H9 (cell line): ENCODE measurements at regions not wholly inside any gene's neighbourhood (a gene's known extent, or its start where the extent isn't known, plus 50 kb on each side); places are given as distances from the start of the nearest gene placed in this dataset.

ENCODE experiments used
- DNase-seq: peaks from one replicate; pipeline ENCODE4 v3.0.0-alpha.2; 2017
- H2AFZ ChIP-seq: one replicate; pipeline ENCODE4 v1.6.1; 2013; ENCODE audit warnings: mild to moderate bottlenecking, low read length, control low read depth, moderate library complexity
- H2AK5ac ChIP-seq: 2 replicates; pipeline ENCODE4 v1.6.1; 2013; ENCODE audit warnings: low read length, control low read depth, mixed read lengths; ENCODE audit not compliant: insufficient read length
- H2BK120ac ChIP-seq: one replicate; pipeline ENCODE4 v1.6.1; 2013; ENCODE audit warnings: low read depth, mild to moderate bottlenecking, low read length, control low read depth, inconsistent platforms; ENCODE audit not compliant: poor library complexity, severe bottlenecking
- H2BK12ac ChIP-seq: 2 replicates; pipeline ENCODE4 v1.6.1; 2013; ENCODE audit warnings: low read length, control low read depth, mixed read lengths, low read depth; ENCODE audit not compliant: insufficient read length
- H2BK15ac ChIP-seq: 2 replicates; pipeline ENCODE4 v1.6.1; 2013; ENCODE audit warnings: low read depth, low read length, control low read depth
- H2BK20ac ChIP-seq: one replicate; pipeline ENCODE4 v1.6.1; 2013; ENCODE audit warnings: low read depth, mild to moderate bottlenecking, low read length, control low read depth, inconsistent platforms; ENCODE audit not compliant: poor library complexity, severe bottlenecking
- H2BK5ac ChIP-seq: 2 replicates; pipeline ENCODE4 v1.6.1; 2013; ENCODE audit warnings: low read length, control low read depth, mixed read lengths; ENCODE audit not compliant: insufficient read length
- H3K14ac ChIP-seq: 2 replicates; pipeline ENCODE4 v1.6.1; 2013; ENCODE audit warnings: low read length, control low read depth; ENCODE audit not compliant: insufficient read depth
- H3K18ac ChIP-seq: 2 replicates; pipeline ENCODE4 v1.6.1; 2013; ENCODE audit warnings: low read depth, mild to moderate bottlenecking, mixed read lengths, low read length, control low read depth; ENCODE audit not compliant: insufficient read length
- H3K23ac ChIP-seq: 2 replicates; pipeline ENCODE4 v1.6.1; 2013; ENCODE audit warnings: low read length, control low read depth, mixed read lengths, low read depth; ENCODE audit not compliant: insufficient read length
- H3K23me2 ChIP-seq: 2 replicates; pipeline ENCODE4 v1.6.1; 2013; ENCODE audit warnings: low read depth, mild to moderate bottlenecking, mixed read lengths, low read length, control low read depth; ENCODE audit not compliant: insufficient read length, poor library complexity, severe bottlenecking
- H3K27ac ChIP-seq: 2 replicates; pipeline ENCODE4 v1.5.1; 2013; ENCODE audit warnings: low read length, control low read depth, mixed read lengths, low read depth; ENCODE audit not compliant: insufficient read length
- H3K27me3 ChIP-seq: 2 replicates; pipeline ENCODE4 v1.6.1; 2013; ENCODE audit warnings: low read length, control low read depth, inconsistent platforms; ENCODE audit not compliant: insufficient read depth
- H3K4ac ChIP-seq: 2 replicates; pipeline ENCODE4 v1.6.1; 2013; ENCODE audit warnings: low read depth, mild to moderate bottlenecking, control low read depth, inconsistent platforms, low read length, moderate library complexity
- H3K4me1 ChIP-seq: 2 replicates; pipeline ENCODE4 v1.6.1; 2013; ENCODE audit warnings: low read length, control low read depth, inconsistent platforms; ENCODE audit not compliant: insufficient read depth
- H3K4me2 ChIP-seq: 2 replicates; pipeline ENCODE4 v1.6.1; 2013; ENCODE audit warnings: low read length, control low read depth, mixed read lengths; ENCODE audit not compliant: insufficient read length, insufficient read depth
- H3K56ac ChIP-seq: 2 replicates; pipeline ENCODE4 v1.6.1; 2013; ENCODE audit warnings: low read depth, mild to moderate bottlenecking, mixed read lengths, low read length, control low read depth; ENCODE audit not compliant: insufficient read length
- H3K79me1 ChIP-seq: 2 replicates; pipeline ENCODE4 v1.6.1; 2013; ENCODE audit warnings: low read depth, mild to moderate bottlenecking, moderate library complexity, low read length, control low read depth, inconsistent platforms; ENCODE audit not compliant: insufficient read depth, poor library complexity, severe bottlenecking
- H3K79me2 ChIP-seq: 2 replicates; pipeline ENCODE4 v1.6.1; 2013; ENCODE audit warnings: low read length, control low read depth, inconsistent platforms; ENCODE audit not compliant: insufficient read depth
- H3K9ac ChIP-seq: 2 replicates; pipeline ENCODE4 v1.6.1; 2013; ENCODE audit warnings: low read length, control low read depth, mixed read lengths; ENCODE audit not compliant: insufficient read length; ENCODE audit errors: extremely low read depth
- H3K9me3 ChIP-seq: one replicate; pipeline ENCODE4 v1.6.1; 2013; ENCODE audit warnings: low read depth, low read length, inconsistent platforms; ENCODE audit not compliant: control insufficient read depth
- H3T11ph ChIP-seq: one replicate; pipeline ENCODE4 v1.6.1; 2013; ENCODE audit warnings: mild to moderate bottlenecking, low read length, control low read depth, inconsistent platforms
- H4K20me1 ChIP-seq: one replicate; pipeline ENCODE4 v1.6.1; 2013; ENCODE audit not compliant: control insufficient read depth, insufficient read length, insufficient read depth
- H4K5ac ChIP-seq: 2 replicates; pipeline ENCODE4 v1.6.1; 2013; ENCODE audit warnings: low read depth, mild to moderate bottlenecking, mixed read lengths, low read length, control low read depth; ENCODE audit not compliant: insufficient read length
- H4K8ac ChIP-seq: replicated peaks from 2 replicates; pipeline ENCODE4 v1.6.1; 2013; ENCODE audit warnings: low read length, control low read depth, mixed read lengths, low read depth; ENCODE audit not compliant: insufficient read length
- H4K91ac ChIP-seq: 2 replicates; pipeline ENCODE4 v1.6.1; 2013; ENCODE audit warnings: low read depth, mild to moderate bottlenecking, moderate library complexity, mixed read lengths, low read length, control low read depth; ENCODE audit not compliant: insufficient read length
- H3K27ac Mint-ChIP-seq, 3 experiments: 2 replicates in 2 of 3; 3 replicates in 1 of 3; pipeline ENCODE4 v1.8.0; 2020 to 2021; ENCODE audit warnings: mixed read lengths in 3 of 3, mild to moderate bottlenecking in 1 of 3, moderate library complexity in 1 of 3
- H3K27me3 Mint-ChIP-seq: 2 replicates; pipeline ENCODE4 v1.8.0; 2021; ENCODE audit warnings: low read depth, mild to moderate bottlenecking, moderate library complexity, mixed read lengths
- H3K36me3 Mint-ChIP-seq, 3 experiments: 2 replicates in 2 of 3; 3 replicates in 1 of 3; pipeline ENCODE4 v1.8.0; 2020 to 2021; ENCODE audit warnings: low read depth in 3 of 3, mixed read lengths in 3 of 3; ENCODE audit not compliant: insufficient read depth in 1 of 3
- H3K4me1 Mint-ChIP-seq, 2 experiments: 2 replicates each; pipeline ENCODE4 v1.8.0; 2020; ENCODE audit warnings: mixed read lengths in 2 of 2
- H3K4me3 Mint-ChIP-seq, 2 experiments: 2 replicates in 1 of 2; 3 replicates in 1 of 2; pipeline ENCODE4 v1.8.0; 2020 to 2021; ENCODE audit warnings: mild to moderate bottlenecking in 2 of 2, mixed read lengths in 2 of 2, moderate library complexity in 1 of 2
- H3K9me3 Mint-ChIP-seq, 2 experiments: 2 replicates in 1 of 2; 3 replicates in 1 of 2; pipeline ENCODE4 v1.8.0; 2020; ENCODE audit warnings: mild to moderate bottlenecking in 2 of 2, mixed read lengths in 2 of 2, moderate library complexity in 1 of 2
- CTCF ChIP-seq: fragments of 200-600 bp; sonication (generic); conservative IDR thresholded peaks from 3 replicates; pipeline ENCODE4 v1.8.0; 2021; ENCODE audit warnings: antibody characterized with exemption, mild to moderate bottlenecking
- WGBS: extraction: QIAGEN DNeasy Blood & Tissue Kit; methylation state at CpG from one replicate; pipeline ENCODE4 v1.1.7; 2013; ENCODE audit warnings: missing lambda C conversion rate, low lambda C conversion rate, mixed read lengths; ENCODE audit not compliant: insufficient read length; ENCODE audit errors: extremely low coverage; 5-methylcytosine and 5-hydroxymethylcytosine counted together

- no peaks in the 10 kb centered on the region for H3K27me3 ChIP-seq
- no peaks in the 10 kb centered on the region for H3K4me1 Mint-ChIP-seq
- H3K9me3 ChIP-seq = no peaks in the 10 kb centered on the region
- H3K4ac ChIP-seq = no peak overlapping the region
- no peak overlapping the region for H4K5ac ChIP-seq
- H3K4me1 ChIP-seq = no peaks in the 10 kb centered on the region
- H3K9ac ChIP-seq = no peak overlapping the region
- H2BK5ac ChIP-seq = no peak overlapping the region
- no peak overlapping the region for H2AK5ac ChIP-seq
- no peak overlapping the region for H2AFZ ChIP-seq
- no peak overlapping the region for H3K27ac ChIP-seq
- no peak overlapping the region for H2BK120ac ChIP-seq
- no peaks in the 10 kb centered on the region for H3K79me1 ChIP-seq
- peaks cover 0 to 4% of the 10 kb centered on the region in 2 experiments; a peak in 2 of 5 replicates for H3K9me3 Mint-ChIP-seq
- H3K23me2 ChIP-seq = no peaks in the 10 kb centered on the region
- no peak overlapping the region for H3T11ph ChIP-seq
- peaks cover 0 to 5% (median 0%) of the 10 kb centered on the region in 3 experiments; a peak in 2 of 7 replicates for H3K36me3 Mint-ChIP-seq
- H3K27me3 Mint-ChIP-seq = no peaks in the 10 kb centered on the region
- H3K14ac ChIP-seq = no peak overlapping the region
- no peak overlapping the region for H3K18ac ChIP-seq
- no peak overlapping the region for H3K27ac Mint-ChIP-seq
- H4K20me1 ChIP-seq = no peaks in the 10 kb centered on the region
- H2BK12ac ChIP-seq = no peak overlapping the region
- WGBS = no CpG with 5 or more reads among the region's 2 CpGs
- H2BK20ac ChIP-seq = no peak overlapping the region
- H3K56ac ChIP-seq = no peak overlapping the region
- no peak overlapping the region for H3K4me2 ChIP-seq
- no peak overlapping the region for H4K8ac ChIP-seq
- no peaks in the 10 kb centered on the region for H3K79me2 ChIP-seq
- H4K91ac ChIP-seq = no peak overlapping the region
- no peak for TF ChIP-seq CTCF
- no peak overlapping the region for H3K4me3 Mint-ChIP-seq
- no peak overlapping the region for H2BK15ac ChIP-seq
- H3K23ac ChIP-seq = no peak overlapping the region
- no peak for DNase-seq
Observed at GRCh38 chr1:82695443-82695842, 894.7 kb downstream of the ADGRL2 start.
